Keratinocyte (primary cell): ENCODE measurements at regions not wholly inside any gene's neighbourhood (a gene's known extent, or its start where the extent isn't known, plus 50 kb on each side); places are given as distances from the start of the nearest gene placed in this dataset.

Experiments
- EZH2 ChIP-seq: IDR thresholded peaks from one replicate; pipeline ENCODE4 v1.6.1; 2012; ENCODE audit warnings: inconsistent platforms, mild to moderate bottlenecking, low read length, moderate library complexity
- TF ChIP-seq, protein P1 (sequence below), 3 experiments: IDR thresholded peaks in 1 of 3; conservative IDR thresholded peaks in 1 of 3; optimal IDR thresholded peaks in 1 of 3; 2 replicates in 2 of 3; 3 replicates in 1 of 3; pipeline versions ENCODE3 to v1.5.1; 2011; ENCODE audit warnings: low read length in 3 of 3, mild to moderate bottlenecking in 3 of 3, moderate library complexity in 2 of 3, control low read depth in 1 of 3, inconsistent platforms in 1 of 3; ENCODE audit not compliant: insufficient read depth in 2 of 3; ENCODE audit errors: extremely low read depth in 1 of 3

- TF ChIP-seq, protein P1, sequence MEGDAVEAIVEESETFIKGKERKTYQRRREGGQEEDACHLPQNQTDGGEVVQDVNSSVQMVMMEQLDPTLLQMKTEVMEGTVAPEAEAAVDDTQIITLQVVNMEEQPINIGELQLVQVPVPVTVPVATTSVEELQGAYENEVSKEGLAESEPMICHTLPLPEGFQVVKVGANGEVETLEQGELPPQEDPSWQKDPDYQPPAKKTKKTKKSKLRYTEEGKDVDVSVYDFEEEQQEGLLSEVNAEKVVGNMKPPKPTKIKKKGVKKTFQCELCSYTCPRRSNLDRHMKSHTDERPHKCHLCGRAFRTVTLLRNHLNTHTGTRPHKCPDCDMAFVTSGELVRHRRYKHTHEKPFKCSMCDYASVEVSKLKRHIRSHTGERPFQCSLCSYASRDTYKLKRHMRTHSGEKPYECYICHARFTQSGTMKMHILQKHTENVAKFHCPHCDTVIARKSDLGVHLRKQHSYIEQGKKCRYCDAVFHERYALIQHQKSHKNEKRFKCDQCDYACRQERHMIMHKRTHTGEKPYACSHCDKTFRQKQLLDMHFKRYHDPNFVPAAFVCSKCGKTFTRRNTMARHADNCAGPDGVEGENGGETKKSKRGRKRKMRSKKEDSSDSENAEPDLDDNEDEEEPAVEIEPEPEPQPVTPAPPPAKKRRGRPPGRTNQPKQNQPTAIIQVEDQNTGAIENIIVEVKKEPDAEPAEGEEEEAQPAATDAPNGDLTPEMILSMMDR (optimal IDR thresholded peaks at IDR 0.05 in 1 of 3, IDR thresholded peaks at IDR 0.05 in 1 of 3, conservative IDR thresholded peaks at IDR 0.05 in 1 of 3; ENCODE audit: extremely low read depth in 1 of 3, insufficient read depth in 2 of 3, low read length in 3 of 3): no peak
- TF ChIP-seq EZH2: no peak
These were observed 393.6 kb upstream of the STEAP1 start for GRCh38 chr7:89760690-89761089.
